K562 (cell line): ENCODE measurements at regions not wholly inside any gene's neighbourhood (a gene's known extent, or its start where the extent isn't known, plus 50 kb on each side); places are given as distances from the start of the nearest gene placed in this dataset.

ENCODE experiments used
- CEBPG ChIP-seq, 3 experiments: fragments of 200-800 bp in 1 of 3; sonication (Bioruptor generic) in 1 of 3; sonication (generic) in 1 of 3; formaldehyde crosslinking in 1 of 3; IDR thresholded peaks in 2 of 3; conservative IDR thresholded peaks in 1 of 3; 2 replicates each; pipeline versions ENCODE4 v1.6.1 to v1.8.0; 2016 to 2022; ENCODE audit warnings: missing compliant biosample characterization in 2 of 3, missing genetic modification characterization in 2 of 3, mild to moderate bottlenecking in 1 of 3, missing genetic modification reagents in 1 of 3
- GATAD2B ChIP-seq: fragments of 450-650 bp; IDR thresholded peaks from 2 replicates; pipeline ENCODE4 v1.6.1; 2017; ENCODE audit warnings: mild to moderate bottlenecking, borderline replicate concordance
- KLF10 ChIP-seq: fragments of 250-450 bp; sonication (Bioruptor Pico); IDR thresholded peaks from 2 replicates; pipeline ENCODE4 v1.6.1; 2021; ENCODE audit warnings: matching md5 sums
- MYBL2 ChIP-seq, 2 experiments: fragments of 450-650 bp in 1 of 2; sonication (generic) in 1 of 2; formaldehyde crosslinking in 1 of 2; IDR thresholded peaks; 2 replicates each; pipeline versions ENCODE4 v1.6.1 to v1.8.1; 2017 to 2022; ENCODE audit warnings: borderline replicate concordance in 1 of 2, inconsistent platforms in 1 of 2, low read depth in 1 of 2, mild to moderate bottlenecking in 1 of 2, missing genetic modification reagents in 1 of 2, moderate library complexity in 1 of 2
- NR1H2 ChIP-seq: sonication (generic); formaldehyde crosslinking; IDR thresholded peaks from 2 replicates; pipeline ENCODE4 v1.4.0; 2020; ENCODE audit warnings: mild to moderate bottlenecking, missing genetic modification reagents
- RREB1 ChIP-seq: fragments of 250-450 bp; sonication (Bioruptor Pico); IDR thresholded peaks from 2 replicates; pipeline ENCODE4 v1.4.0; 2020
- SMAD2 ChIP-seq: fragments of 150-350 bp; IDR thresholded peaks from 2 replicates; pipeline ENCODE4 v1.6.1; 2014; ENCODE audit warnings: low read depth, mild to moderate bottlenecking, low read length
- SOX6 ChIP-seq: fragments of 450-650 bp; IDR thresholded peaks from 2 replicates; pipeline ENCODE4 v1.6.1; 2014; ENCODE audit warnings: mild to moderate bottlenecking
- TAF1 ChIP-seq: IDR thresholded peaks from 2 replicates; pipeline ENCODE4 v1.6.1; 2011; ENCODE audit warnings: mild to moderate bottlenecking, low read length, moderate library complexity; ENCODE audit not compliant: insufficient read depth, control insufficient read depth, severe bottlenecking; ENCODE audit errors: extremely low read depth
- USF2 ChIP-seq: sonication (generic); formaldehyde crosslinking; IDR thresholded peaks from 2 replicates; pipeline ENCODE4 v1.5.0; 2020; ENCODE audit warnings: missing genetic modification reagents
- ZFP30 ChIP-seq: fragments of 250-450 bp; sonication (Bioruptor Pico); IDR thresholded peaks from 2 replicates; pipeline ENCODE4 v1.8.0; 2022; ENCODE audit warnings: moderate library complexity, mild to moderate bottlenecking, inconsistent platforms, borderline replicate concordance
- ZNF77 ChIP-seq: fragments of 250-450 bp; sonication (Bioruptor Pico); IDR thresholded peaks from 2 replicates; pipeline ENCODE4 v1.5.0; 2020
- TF ChIP-seq, protein P1 (sequence below): fragments of 450-650 bp; IDR thresholded peaks from 2 replicates; pipeline ENCODE4 v1.6.1; 2017; ENCODE audit warnings: antibody characterized with exemption, mild to moderate bottlenecking
- TF ChIP-seq, protein P2 (sequence below): fragments of 250-450 bp; sonication (Bioruptor Pico); IDR thresholded peaks from 2 replicates; pipeline ENCODE4 v1.5.0; 2021

DNA sequence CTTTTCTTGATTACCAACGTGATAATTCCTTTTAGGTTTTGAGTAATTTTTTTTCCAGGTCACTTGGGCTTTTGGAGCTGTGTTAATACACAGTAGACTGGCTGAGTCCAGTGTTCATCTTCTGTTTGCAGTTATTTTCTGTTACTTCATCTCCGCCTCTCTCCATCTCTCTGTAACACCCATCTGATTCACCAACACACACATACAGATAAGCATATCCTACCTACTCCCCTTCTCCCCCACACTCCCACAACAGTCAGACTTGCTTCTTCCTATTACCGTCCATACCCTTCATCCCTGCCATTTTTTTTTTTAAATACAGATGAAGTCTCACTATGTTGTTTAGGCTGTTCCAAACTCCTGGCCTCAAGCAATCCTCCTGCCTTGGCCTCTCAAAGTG lies 72.7 kb upstream of the MANSC4 start (continued):
- TF ChIP-seq, protein P1, sequence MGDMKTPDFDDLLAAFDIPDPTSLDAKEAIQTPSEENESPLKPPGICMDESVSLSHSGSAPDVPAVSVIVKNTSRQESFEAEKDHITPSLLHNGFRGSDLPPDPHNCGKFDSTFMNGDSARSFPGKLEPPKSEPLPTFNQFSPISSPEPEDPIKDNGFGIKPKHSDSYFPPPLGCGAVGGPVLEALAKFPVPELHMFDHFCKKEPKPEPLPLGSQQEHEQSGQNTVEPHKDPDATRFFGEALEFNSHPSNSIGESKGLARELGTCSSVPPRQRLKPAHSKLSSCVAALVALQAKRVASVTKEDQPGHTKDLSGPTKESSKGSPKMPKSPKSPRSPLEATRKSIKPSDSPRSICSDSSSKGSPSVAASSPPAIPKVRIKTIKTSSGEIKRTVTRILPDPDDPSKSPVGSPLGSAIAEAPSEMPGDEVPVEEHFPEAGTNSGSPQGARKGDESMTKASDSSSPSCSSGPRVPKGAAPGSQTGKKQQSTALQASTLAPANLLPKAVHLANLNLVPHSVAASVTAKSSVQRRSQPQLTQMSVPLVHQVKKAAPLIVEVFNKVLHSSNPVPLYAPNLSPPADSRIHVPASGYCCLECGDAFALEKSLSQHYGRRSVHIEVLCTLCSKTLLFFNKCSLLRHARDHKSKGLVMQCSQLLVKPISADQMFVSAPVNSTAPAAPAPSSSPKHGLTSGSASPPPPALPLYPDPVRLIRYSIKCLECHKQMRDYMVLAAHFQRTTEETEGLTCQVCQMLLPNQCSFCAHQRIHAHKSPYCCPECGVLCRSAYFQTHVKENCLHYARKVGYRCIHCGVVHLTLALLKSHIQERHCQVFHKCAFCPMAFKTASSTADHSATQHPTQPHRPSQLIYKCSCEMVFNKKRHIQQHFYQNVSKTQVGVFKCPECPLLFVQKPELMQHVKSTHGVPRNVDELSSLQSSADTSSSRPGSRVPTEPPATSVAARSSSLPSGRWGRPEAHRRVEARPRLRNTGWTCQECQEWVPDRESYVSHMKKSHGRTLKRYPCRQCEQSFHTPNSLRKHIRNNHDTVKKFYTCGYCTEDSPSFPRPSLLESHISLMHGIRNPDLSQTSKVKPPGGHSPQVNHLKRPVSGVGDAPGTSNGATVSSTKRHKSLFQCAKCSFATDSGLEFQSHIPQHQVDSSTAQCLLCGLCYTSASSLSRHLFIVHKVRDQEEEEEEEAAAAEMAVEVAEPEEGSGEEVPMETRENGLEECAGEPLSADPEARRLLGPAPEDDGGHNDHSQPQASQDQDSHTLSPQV: peak; percentile 48
- no peak for TF ChIP-seq KLF10 (CRISPR knock-in tag)
- TF ChIP-seq TAF1: no peak
- no peak for TF ChIP-seq NR1H2
- no peak for TF ChIP-seq ZNF77 (CRISPR knock-in tag)
- no peak for TF ChIP-seq MYBL2 (IDR thresholded peaks at IDR 0.05; ENCODE audit: low read depth)
- no peak for TF ChIP-seq MYBL2 (CRISPR knock-in tag; IDR thresholded peaks at IDR 0.05; ENCODE audit: borderline replicate concordance)
- peak; percentile 64; the same call in 1 of the 2 replicates for TF ChIP-seq SOX6
- no peak for TF ChIP-seq CEBPG (CRISPR knock-in tag; IDR thresholded peaks at IDR 0.05)
- no peak for TF ChIP-seq CEBPG (tag; conservative IDR thresholded peaks at IDR 0.05 in 1 of 2, IDR thresholded peaks at IDR 0.05 in 1 of 2)
- TF ChIP-seq, protein P2, sequence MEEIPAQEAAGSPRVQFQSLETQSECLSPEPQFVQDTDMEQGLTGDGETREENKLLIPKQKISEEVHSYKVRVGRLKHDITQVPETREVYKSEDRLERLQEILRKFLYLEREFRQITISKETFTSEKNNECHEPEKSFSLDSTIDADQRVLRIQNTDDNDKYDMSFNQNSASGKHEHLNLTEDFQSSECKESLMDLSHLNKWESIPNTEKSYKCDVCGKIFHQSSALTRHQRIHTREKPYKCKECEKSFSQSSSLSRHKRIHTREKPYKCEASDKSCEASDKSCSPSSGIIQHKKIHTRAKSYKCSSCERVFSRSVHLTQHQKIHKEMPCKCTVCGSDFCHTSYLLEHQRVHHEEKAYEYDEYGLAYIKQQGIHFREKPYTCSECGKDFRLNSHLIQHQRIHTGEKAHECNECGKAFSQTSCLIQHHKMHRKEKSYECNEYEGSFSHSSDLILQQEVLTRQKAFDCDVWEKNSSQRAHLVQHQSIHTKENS (CRISPR knock-in tag): no peak
- no peak for TF ChIP-seq ZFP30 (CRISPR knock-in tag)
- no peak for TF ChIP-seq RREB1 (CRISPR knock-in tag)
- no peak for TF ChIP-seq USF2 (CRISPR knock-in tag)
- 0 out of 2 replicates have a peak, but pooled peaks have one; percentile 13 for TF ChIP-seq GATAD2B
- no peak for TF ChIP-seq SMAD2
